H4 (cell line): ENCODE measurements at regions not wholly inside any gene's neighbourhood (a gene's known extent, or its start where the extent isn't known, plus 50 kb on each side); places are given as distances from the start of the nearest gene placed in this dataset.

Experiments used
- DNase-seq: peaks from one replicate; pipeline ENCODE4 v3.0.0-alpha.2; 2015; ENCODE audit warnings: low spot score

DNA sequence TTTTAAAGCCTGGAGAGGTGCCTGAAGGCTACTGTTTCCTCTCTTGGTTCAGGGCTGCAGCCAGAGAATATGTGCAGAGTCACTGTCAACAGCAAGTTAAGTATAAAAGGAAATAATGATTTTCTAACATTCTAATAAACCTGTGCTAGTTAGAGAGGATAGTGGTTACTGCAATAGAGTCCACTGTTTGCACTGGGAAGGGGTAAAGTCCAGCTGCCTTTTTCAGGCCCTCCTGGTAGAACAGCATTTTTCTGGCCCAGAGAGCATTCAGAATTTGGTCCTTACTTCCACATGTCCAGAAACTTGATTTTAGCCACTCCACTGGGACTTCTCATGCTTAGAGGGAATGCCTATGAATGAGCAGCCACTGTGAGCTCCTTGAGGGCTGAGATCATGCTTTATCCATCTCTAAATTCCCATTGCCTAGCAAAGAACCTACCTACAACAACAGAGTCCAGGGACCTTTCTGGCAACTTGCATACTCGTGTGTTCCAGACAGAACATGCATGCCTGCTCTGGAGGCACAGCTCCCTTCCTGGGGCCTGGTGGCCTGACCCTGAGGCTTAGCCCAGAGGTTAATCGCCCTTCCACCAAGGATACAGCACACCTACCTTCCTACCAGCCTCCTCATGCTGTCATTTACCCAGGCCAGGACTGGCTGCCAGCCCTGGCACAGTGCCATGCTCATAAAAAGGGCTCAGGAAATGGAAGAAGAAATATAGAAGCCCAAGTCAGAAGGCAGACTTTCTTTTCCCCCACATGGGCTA, 50.3 kb upstream of the ATP13A3 start:
- DNase-seq: peak; percentile 69
